Endodermal cell (in vitro differentiated cells): ENCODE measurements at regions not wholly inside any gene's neighbourhood (a gene's known extent, or its start where the extent isn't known, plus 50 kb on each side); places are given as distances from the start of the nearest gene placed in this dataset.

ENCODE experiments used
- DNase-seq: peaks from one replicate; pipeline ENCODE4 v3.0.0-alpha.2; 2017
- H3K27ac ChIP-seq: 2 replicates; pipeline ENCODE4 v1.5.1; 2013; ENCODE audit warnings: mild to moderate bottlenecking, low read depth, low read length, moderate library complexity
- H3K27me3 ChIP-seq: 2 replicates; pipeline ENCODE4 v1.6.1; 2013; ENCODE audit warnings: mild to moderate bottlenecking, low read length, moderate library complexity; ENCODE audit not compliant: insufficient read depth, control insufficient read depth, poor library complexity, severe bottlenecking
- H3K36me3 ChIP-seq: 2 replicates; pipeline ENCODE4 v1.7.0; 2013; ENCODE audit warnings: mild to moderate bottlenecking, low read length, moderate library complexity; ENCODE audit not compliant: control insufficient read depth, insufficient read depth
- H3K4me1 ChIP-seq: one replicate; pipeline ENCODE4 v1.7.0; 2013; ENCODE audit warnings: low read length; ENCODE audit not compliant: control insufficient read depth, insufficient read depth
- H3K4me3 ChIP-seq: 2 replicates; pipeline ENCODE4 v1.5.1; 2013; ENCODE audit warnings: mild to moderate bottlenecking, low read length, moderate library complexity
- H3K9ac ChIP-seq: 2 replicates; pipeline ENCODE4 v1.6.1; 2013; ENCODE audit warnings: mild to moderate bottlenecking, low read length, moderate library complexity; ENCODE audit not compliant: poor library complexity, severe bottlenecking; ENCODE audit errors: extremely low read depth
- H3K9me3 ChIP-seq: 2 replicates; pipeline ENCODE4 v1.6.1; 2013; ENCODE audit warnings: mild to moderate bottlenecking, low read length, moderate library complexity; ENCODE audit not compliant: control insufficient read depth
- H3K27ac Mint-ChIP-seq: 2 replicates; pipeline ENCODE4 v1.8.0; 2020; ENCODE audit warnings: mixed read lengths
- H3K27me3 Mint-ChIP-seq: 2 replicates; pipeline ENCODE4 v1.8.0; 2021; ENCODE audit warnings: mild to moderate bottlenecking, mixed read lengths; ENCODE audit not compliant: insufficient read depth
- H3K36me3 Mint-ChIP-seq: 2 replicates; pipeline ENCODE4 v1.8.0; 2020; ENCODE audit warnings: low read depth, mixed read lengths
- H3K4me1 Mint-ChIP-seq: 2 replicates; pipeline ENCODE4 v1.8.0; 2020; ENCODE audit warnings: mixed read lengths
- H3K4me3 Mint-ChIP-seq: 2 replicates; pipeline ENCODE4 v1.8.0; 2020; ENCODE audit warnings: mild to moderate bottlenecking, moderate library complexity, mixed read lengths
- H3K9me3 Mint-ChIP-seq: 2 replicates; pipeline ENCODE4 v1.8.0; 2020; ENCODE audit warnings: mild to moderate bottlenecking, mixed read lengths
- CTCF ChIP-seq: fragments of 200-600 bp; sonication (generic); conservative IDR thresholded peaks from 2 replicates; pipeline ENCODE4 v1.5.0; 2021; ENCODE audit warnings: antibody characterized with exemption, mild to moderate bottlenecking
- WGBS, 2 experiments: methylation state at CpG; one replicate each; pipeline versions ENCODE4 v1.1.5 to v1.1.7; 2013; ENCODE audit warnings: missing lambda C conversion rate in 2 of 2, mixed read lengths in 1 of 2; ENCODE audit not compliant: insufficient coverage in 1 of 2, insufficient read length in 1 of 2; 5-methylcytosine and 5-hydroxymethylcytosine counted together

GRCh38 chrX:148080593-148080992 is 99.5 kb downstream of the FMR1NB start:
- Mint-ChIP-seq H3K27me3 (no peaks in the 10 kb centered on the region), H3K36me3 (no peaks in the 10 kb centered on the region), H3K4me3 (no peak overlapping the region), H3K4me1 (no peaks in the 10 kb centered on the region), H3K9me3 (peaks cover 31% of the 10 kb centered on the region), H3K27ac (no peak overlapping the region)
- Histone ChIP-seq H3K4me3 (no peak overlapping the region), H3K27me3 (no peaks in the 10 kb centered on the region), H3K9me3 (no peaks in the 10 kb centered on the region), H3K27ac (no peak overlapping the region), H3K9ac (no peak overlapping the region), H3K36me3 (no peaks in the 10 kb centered on the region), H3K4me1 (no peaks in the 10 kb centered on the region)
- DNase-seq: no peak
- 100% methylated on average over 2 of the region's 2 CpGs; no CpG with 5 or more reads in 1 of the 2 experiments for WGBS, 2 experiments
- TF ChIP-seq CTCF: no peak

GRCh38 chrX:148084611-148085010 is 103.5 kb downstream of the FMR1NB start:
- no peak for TF ChIP-seq CTCF
- no CpG with 5 or more reads among the region's 1 CpG for WGBS, 2 experiments
- H3K27me3 ChIP-seq: no peaks in the 10 kb centered on the region
- H3K4me1 Mint-ChIP-seq: no peaks in the 10 kb centered on the region
- no peak overlapping the region for H3K9ac ChIP-seq
- H3K4me1 ChIP-seq: no peaks in the 10 kb centered on the region
- no peak overlapping the region for H3K27ac Mint-ChIP-seq
- H3K36me3 Mint-ChIP-seq: no peaks in the 10 kb centered on the region
- no peak overlapping the region for H3K4me3 ChIP-seq
- DNase-seq: no peak
- H3K9me3 Mint-ChIP-seq: peaks cover 41% of the 10 kb centered on the region
- H3K27me3 Mint-ChIP-seq: no peaks in the 10 kb centered on the region
- no peaks in the 10 kb centered on the region for H3K9me3 ChIP-seq
- H3K27ac ChIP-seq: no peak overlapping the region
- H3K4me3 Mint-ChIP-seq: no peak overlapping the region
- no peaks in the 10 kb centered on the region for H3K36me3 ChIP-seq

- WGBS, 2 experiments: 85% methylated on average over 3 of the region's 3 CpGs; no CpG with 5 or more reads in 1 of the 2 experiments
- Histone ChIP-seq H3K9me3 (no peaks in the 10 kb centered on the region), H3K4me1 (no peaks in the 10 kb centered on the region), H3K9ac (no peak overlapping the region), H3K27me3 (no peaks in the 10 kb centered on the region), H3K36me3 (no peaks in the 10 kb centered on the region), H3K4me3 (no peak overlapping the region), H3K27ac (no peak overlapping the region)
- peaks cover 50% of the 10 kb centered on the region for H3K9me3 Mint-ChIP-seq
- no peaks in the 10 kb centered on the region for H3K27me3 Mint-ChIP-seq
- no peaks in the 10 kb centered on the region for H3K4me1 Mint-ChIP-seq
- H3K36me3 Mint-ChIP-seq: no peaks in the 10 kb centered on the region
- DNase-seq: no peak
- no peak overlapping the region for H3K27ac Mint-ChIP-seq
- no peak overlapping the region for H3K4me3 Mint-ChIP-seq
- no peak for TF ChIP-seq CTCF
Observed at GRCh38 chrX:148120151-148120550, 139.0 kb downstream of the FMR1NB start.
